ENCODE measurements at regions not wholly inside any gene's neighbourhood (a gene's known extent, or its start where the extent isn't known, plus 50 kb on each side); places are given as distances from the start of the nearest gene placed in this dataset.
"Not testable (repeated sequence)": the region's sequence is repeated elsewhere in the genome, so short reads cannot be mapped to it uniquely, and the experiment has no call there.

GRCh38 chr21:25246546-25246945 is 360.7 kb downstream of the MRPL39 start:
- no peak for DNase-seq (ENCODE audit: low read depth, low spot score)

DNA sequence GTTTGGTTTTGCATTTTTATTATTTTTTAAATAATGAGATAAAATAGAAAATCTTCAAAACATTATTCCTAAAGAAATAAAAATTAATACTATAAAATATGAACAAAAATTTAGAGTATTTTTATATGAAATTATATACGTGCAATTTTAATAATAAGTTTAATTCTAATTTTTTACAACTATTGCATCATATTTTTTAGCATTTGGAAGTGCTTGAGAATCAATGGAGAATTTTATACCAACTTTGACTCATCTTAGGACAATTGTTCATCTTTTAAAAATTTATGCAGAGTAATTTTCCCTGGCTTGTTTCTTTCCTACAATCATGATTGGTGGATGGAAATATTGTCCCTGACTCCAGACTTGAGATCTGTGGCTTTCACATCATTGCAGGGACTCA is 362.5 kb downstream of the MRPL39 start:
- no peak for DNase-seq (ENCODE audit: low read depth, low spot score)

DNA sequence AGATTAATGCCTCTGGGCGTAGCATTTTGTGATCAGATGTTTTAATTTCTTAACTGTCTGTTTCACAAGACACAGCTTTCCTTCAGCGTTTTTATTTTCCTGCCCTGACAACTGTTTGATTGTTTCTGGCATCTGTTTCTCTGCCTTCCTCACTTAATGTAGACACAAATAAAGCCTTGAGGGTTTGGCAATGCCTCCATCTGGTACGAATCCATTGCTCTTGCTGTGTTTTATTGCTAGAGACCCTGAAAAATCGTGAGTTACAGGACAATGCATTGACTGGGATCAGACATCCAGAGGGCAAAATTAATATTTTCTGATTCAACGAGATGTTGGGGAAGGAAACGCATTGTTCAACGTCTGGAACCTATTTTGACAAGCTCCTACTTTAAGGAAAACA is 363.5 kb downstream of the MRPL39 start:
- DNase-seq (ENCODE audit: low read depth, low spot score): no peak

- DNase-seq (ENCODE audit: low read depth, low spot score): no peak
These were observed 366.3 kb downstream of the MRPL39 start for GRCh38 chr21:25240974-25241373.

GRCh38 chr21:25234857-25235801 is 372.2 kb downstream of the MRPL39 start:
- no peak for DNase-seq (ENCODE audit: low read depth, low spot score)

DNA sequence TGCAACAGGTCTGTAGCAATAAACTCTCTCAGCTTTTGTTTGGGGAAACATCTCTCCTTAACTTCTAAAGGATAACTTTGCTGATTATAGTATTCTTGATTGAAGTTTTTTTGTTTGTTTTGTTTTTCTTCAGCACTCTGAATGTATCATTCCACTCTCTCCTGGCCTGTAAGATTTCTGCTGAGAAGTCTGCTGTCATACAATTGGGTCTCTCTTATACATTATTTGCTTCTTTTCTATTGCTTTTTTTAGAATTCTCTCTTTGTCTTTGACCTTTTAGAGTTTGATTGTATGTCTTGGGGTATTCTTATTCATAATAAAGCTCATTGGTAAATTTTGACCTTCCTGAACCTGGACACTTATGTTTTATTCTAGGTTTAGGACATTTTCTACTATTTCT is 386.3 kb downstream of the MRPL39 start:
- DNase-seq (ENCODE audit: low read depth, low spot score): no peak

GRCh38 chr21:25220169-25220568 is 387.1 kb downstream of the MRPL39 start:
- no peak for DNase-seq (ENCODE audit: low read depth, low spot score)

- no peak for DNase-seq (ENCODE audit: low read depth, low spot score)
These were observed 391.4 kb downstream of the MRPL39 start for GRCh38 chr21:25215698-25216384.

- no peak for DNase-seq (ENCODE audit: low read depth, low spot score)
These were observed 392.6 kb downstream of the MRPL39 start for GRCh38 chr21:25214676-25215075.

- no peak for DNase-seq (ENCODE audit: low read depth, low spot score)
These were observed 407.3 kb downstream of the MRPL39 start for GRCh38 chr21:25199944-25200343.

- DNase-seq (ENCODE audit: low read depth, low spot score): no peak
These were observed 416.1 kb downstream of the MRPL39 start for GRCh38 chr21:25191141-25191540.

- DNase-seq (ENCODE audit: low read depth, low spot score): no peak
These were observed 417.8 kb downstream of the MRPL39 start for GRCh38 chr21:25189497-25189896.

DNA sequence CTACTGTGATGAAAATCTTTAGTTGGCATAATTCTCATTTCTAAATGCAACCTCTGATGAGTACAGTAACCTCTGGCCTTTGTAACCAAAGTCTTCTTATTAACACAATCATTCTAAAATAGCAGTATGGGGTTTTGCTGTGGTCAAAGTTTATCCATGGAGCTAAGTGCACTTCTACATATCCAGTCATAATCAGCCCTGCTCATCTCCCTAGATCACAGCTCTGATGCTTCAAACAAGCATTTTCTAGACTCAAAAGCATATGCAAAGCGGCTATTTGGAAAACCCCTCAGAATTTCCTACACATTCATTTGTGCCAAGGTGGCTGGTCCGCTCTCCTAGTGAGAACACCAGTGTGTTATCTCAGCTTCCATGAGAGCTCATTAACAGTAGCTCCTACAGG is 418.6 kb downstream of the MRPL39 start:
- DNase-seq (ENCODE audit: low read depth, low spot score): no peak

DNA sequence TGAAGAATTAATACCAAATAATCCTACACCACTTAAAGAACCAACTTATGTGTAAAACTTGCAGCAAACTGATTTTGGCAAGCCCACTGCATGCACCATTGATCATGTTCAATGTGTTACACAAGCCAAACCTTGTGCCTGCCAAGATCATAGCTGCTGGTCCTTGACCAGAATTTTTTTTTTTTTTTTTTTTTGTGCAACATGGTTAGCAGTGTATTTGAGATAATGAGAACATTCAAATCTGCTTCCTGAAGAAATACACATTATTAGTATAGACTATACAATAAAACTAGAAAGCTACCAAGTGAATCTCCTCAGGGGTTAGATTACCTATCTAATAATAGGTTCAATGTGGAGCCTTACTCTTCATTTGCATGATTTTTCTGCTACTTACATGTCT is 421.0 kb downstream of the MRPL39 start:
- DNase-seq (ENCODE audit: low read depth, low spot score): no peak

- DNase-seq (ENCODE audit: low read depth, low spot score): no peak
These were observed 423.7 kb downstream of the MRPL39 start for GRCh38 chr21:25183577-25183976.

DNA sequence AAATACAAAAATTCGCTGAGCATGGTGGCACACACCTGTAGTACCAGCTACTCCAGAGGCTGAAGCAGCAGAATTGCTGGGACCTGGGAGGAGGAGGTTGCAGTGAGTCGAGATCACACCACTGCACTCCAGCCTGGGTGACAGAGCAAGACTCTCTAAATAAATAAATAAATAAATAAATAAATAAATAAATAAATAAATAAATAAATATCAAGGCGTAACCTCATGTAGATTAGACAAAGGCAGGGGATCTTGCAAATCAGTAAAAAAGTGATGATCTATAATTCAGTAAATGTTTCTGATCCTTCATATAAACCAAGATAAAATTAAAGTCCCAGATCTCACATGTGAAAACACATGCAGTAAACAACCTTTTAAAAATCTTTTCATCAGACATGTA is 425.6 kb downstream of the MRPL39 start:
- DNase-seq (ENCODE audit: low read depth, low spot score): not testable (repeated sequence)

- DNase-seq (ENCODE audit: low read depth, low spot score): no peak
These were observed 428.2 kb downstream of the MRPL39 start for GRCh38 chr21:25179116-25179515.

DNA sequence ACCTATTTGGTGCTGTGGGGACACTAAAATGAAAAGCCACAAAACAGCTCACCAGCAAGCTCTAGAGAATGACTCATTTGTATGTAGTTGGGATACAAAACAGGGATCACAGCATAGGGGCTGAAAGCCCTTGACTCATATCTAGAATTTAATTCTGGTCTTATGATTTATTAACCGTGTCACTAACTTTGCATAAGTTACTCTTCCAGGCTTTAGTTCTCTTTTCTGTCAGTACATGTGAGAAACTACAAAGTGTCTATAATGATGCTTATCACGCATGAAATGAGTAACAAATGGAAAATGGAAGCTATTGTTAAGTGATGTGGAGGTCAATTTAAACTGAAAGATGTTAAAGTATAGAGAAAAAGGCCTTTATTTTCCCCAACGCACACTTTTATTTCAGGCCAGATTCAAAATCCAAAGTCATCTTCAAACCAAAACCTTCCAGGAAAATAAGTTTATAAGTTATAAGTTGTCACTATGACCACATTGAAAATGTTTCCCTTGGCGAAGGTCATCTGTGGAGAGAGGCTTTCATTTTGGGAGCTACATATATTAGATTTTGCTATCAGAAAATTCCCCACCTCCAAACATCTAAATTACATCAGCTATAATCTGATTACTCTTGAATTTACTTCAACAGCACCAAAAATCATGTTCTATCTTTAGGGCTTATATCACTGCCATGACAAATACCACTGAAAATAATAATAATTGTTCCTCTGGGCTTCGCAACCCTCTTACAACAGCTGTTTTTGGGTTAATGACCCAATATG is 430.5 kb downstream of the MRPL39 start:
- no peak for DNase-seq (ENCODE audit: low read depth, low spot score)

DNA sequence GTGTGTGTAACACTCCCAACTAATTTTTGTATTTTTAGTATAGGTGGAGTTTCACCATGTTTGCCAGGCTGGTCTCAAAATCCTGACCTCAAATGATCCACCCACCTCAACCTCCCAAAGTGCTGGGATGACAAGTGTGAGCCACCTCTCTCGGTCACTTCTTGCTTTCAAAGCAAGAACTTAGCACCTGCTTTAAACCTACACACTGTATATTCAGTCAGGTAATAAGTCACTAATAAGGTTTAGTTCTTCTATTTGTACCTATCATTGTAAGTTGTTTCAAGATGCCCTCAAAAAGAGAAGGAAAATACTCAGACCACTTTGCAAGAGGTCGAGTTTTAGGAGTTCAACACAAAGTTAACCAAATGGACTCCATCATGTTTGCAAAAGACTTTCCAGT is 431.3 kb downstream of the MRPL39 start:
- no peak for DNase-seq (ENCODE audit: low read depth, low spot score)

DNA sequence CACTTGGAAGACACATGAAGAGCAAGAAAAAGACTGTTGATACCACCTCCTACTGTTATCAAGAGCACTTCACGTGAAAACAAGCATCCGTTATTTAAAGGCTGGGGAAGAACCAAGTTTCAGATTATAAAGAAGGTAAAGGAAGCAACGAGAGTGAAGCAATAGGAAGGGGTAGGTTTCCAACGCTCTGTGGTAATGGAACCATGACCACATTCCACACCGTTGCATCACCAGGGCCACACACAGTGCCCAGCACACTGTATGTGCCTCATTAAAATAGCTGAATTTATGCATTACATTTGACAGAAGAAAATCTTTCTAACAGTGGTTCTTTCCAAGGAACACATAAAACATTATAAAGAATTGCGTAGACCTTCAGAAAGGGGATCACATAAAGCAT is 435.8 kb downstream of the MRPL39 start:
- DNase-seq (ENCODE audit: low read depth, low spot score): no peak

GRCh38 chr21:25170681-25171080 is 436.6 kb downstream of the MRPL39 start:
- no peak for DNase-seq (ENCODE audit: low read depth, low spot score)

DNA sequence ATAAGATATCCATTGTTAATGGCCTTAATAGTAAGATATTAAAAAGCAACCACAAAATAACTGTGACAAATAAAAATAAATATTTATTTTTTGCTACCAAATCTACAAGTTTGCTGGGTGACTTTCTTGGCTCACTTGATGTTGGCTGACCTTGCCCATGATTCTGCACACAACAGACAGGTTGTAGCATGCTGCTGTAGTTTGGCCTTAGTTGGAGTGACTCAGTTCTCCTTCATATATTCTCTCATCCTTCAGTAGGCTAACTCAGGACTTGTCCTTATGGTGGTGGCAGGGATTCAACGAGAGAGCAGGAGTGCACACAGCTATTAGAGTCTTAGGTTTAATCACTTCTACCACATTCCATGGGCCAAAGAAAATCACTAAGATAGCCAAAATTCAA is 437.9 kb downstream of the MRPL39 start:
- DNase-seq (ENCODE audit: low read depth, low spot score): no peak

All from activated CD4-positive, CD25-positive, alpha-beta regulatory T cell treated with anti-CD3 and anti-CD28 coated beads, Interleukin-2, amount 50 U/mL, for 16 hours (primary cell).